ENCODE measurements at regions not wholly inside any gene's neighbourhood (a gene's known extent, or its start where the extent isn't known, plus 50 kb on each side); places are given as distances from the start of the nearest gene placed in this dataset.
A peak's percentile ranks its signal among the peaks of the same experiment; 100 is the strongest.
"Not testable (repeated sequence)": the region's sequence is repeated elsewhere in the genome, so short reads cannot be mapped to it uniquely, and the experiment has no call there.

DNA sequence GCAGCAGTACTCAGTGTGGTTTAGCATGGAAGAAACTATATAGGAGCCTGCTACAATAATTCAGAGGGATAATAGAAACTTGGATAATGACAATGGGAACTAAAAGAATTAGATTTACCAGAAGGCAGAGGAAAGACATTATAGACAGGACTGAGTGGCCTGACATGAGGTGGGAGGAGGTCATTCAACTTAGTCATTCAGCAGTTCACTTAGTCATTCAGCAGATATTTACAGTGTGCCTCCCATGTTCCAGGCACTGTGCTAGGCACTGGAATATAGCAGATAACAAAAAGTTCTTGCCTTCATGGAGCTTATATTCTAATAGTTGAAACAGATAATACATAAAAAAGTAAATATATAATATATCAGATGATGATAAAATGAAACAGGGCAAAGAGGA, 110.9 kb upstream of the IKBKE start:
- H3K4me3 Mint-ChIP-seq; CTCF ChIA-PET; H3K9me3 Mint-ChIP-seq; H3K4me1 Mint-ChIP-seq; POLR2A ChIA-PET; H3K36me3 Mint-ChIP-seq (ENCODE audit: low read depth); H3K27me3 Mint-ChIP-seq; DNase-seq; H3K27ac Mint-ChIP-seq: not testable (repeated sequence)

GRCh38 chr1:206361978-206362543, 108.2 kb upstream of the IKBKE start:
- H3K27me3 Mint-ChIP-seq; H3K9me3 Mint-ChIP-seq; H3K4me3 Mint-ChIP-seq; H3K27ac Mint-ChIP-seq; CTCF ChIA-PET; H3K4me1 Mint-ChIP-seq; POLR2A ChIA-PET; H3K36me3 Mint-ChIP-seq (ENCODE audit: low read depth); DNase-seq: not testable (repeated sequence)

- CTCF ChIA-PET; H3K36me3 Mint-ChIP-seq (ENCODE audit: low read depth); H3K4me1 Mint-ChIP-seq; DNase-seq; H3K27me3 Mint-ChIP-seq; H3K27ac Mint-ChIP-seq; POLR2A ChIA-PET; H3K4me3 Mint-ChIP-seq; H3K9me3 Mint-ChIP-seq: not testable (repeated sequence)
Measured at GRCh38 chr1:206362994-206363393, 107.3 kb upstream of the IKBKE start.

- H3K9me3 Mint-ChIP-seq; H3K27ac Mint-ChIP-seq; H3K36me3 Mint-ChIP-seq (ENCODE audit: low read depth); CTCF ChIA-PET; H3K4me1 Mint-ChIP-seq; H3K27me3 Mint-ChIP-seq; H3K4me3 Mint-ChIP-seq; DNase-seq; POLR2A ChIA-PET: not testable (repeated sequence)
Measured at GRCh38 chr1:206365271-206365670, 105.0 kb upstream of the IKBKE start.

DNA sequence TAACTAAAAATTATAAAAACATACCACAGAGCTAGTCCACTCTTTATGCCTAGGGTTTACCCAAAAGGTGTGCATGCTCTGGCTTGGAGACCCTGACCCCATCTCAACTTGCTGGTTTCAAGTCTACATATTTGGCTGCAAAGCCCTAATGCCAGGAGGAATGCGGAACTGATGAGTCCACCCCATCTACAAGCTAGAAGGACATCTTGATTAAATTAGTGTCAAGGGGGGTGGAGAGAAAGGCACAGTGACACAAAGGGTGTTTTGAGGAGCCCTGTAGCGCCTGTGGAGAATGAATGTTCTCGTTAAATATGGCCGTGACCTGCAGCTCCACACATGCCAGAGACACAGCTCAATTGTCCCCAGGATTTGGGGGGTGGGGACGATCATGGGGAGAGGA, 104.1 kb upstream of the IKBKE start:
- H3K9me3 Mint-ChIP-seq; H3K36me3 Mint-ChIP-seq (ENCODE audit: low read depth); H3K4me3 Mint-ChIP-seq; H3K4me1 Mint-ChIP-seq; H3K27ac Mint-ChIP-seq; CTCF ChIA-PET; DNase-seq; POLR2A ChIA-PET; H3K27me3 Mint-ChIP-seq: not testable (repeated sequence)

DNA sequence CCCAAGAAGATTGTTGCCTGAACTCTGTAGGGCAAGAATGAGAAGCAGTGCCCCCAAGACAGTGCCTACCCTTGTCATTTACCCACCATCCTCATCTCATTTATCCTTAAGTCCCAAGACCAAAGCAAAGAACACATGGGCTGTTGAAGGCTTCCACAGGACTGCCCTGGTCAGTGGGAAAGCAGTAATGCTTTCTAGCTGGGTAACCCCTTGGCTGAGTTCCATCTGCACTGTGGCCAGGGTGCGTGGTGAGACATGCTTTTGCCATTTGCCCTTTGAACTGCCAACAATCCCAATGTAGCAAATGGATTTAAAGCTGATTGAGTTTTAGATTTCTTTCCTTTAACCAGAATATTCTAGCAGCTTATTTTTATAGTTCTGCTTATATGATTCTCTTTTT, 103.5 kb upstream of the IKBKE start:
- CTCF ChIA-PET; H3K36me3 Mint-ChIP-seq (ENCODE audit: low read depth); H3K27me3 Mint-ChIP-seq; H3K9me3 Mint-ChIP-seq; H3K4me3 Mint-ChIP-seq; H3K27ac Mint-ChIP-seq; DNase-seq; H3K4me1 Mint-ChIP-seq; POLR2A ChIA-PET: not testable (repeated sequence)

- CTCF ChIA-PET; H3K27me3 Mint-ChIP-seq; H3K27ac Mint-ChIP-seq; H3K36me3 Mint-ChIP-seq (ENCODE audit: low read depth); POLR2A ChIA-PET; H3K4me1 Mint-ChIP-seq; H3K9me3 Mint-ChIP-seq; DNase-seq; H3K4me3 Mint-ChIP-seq: not testable (repeated sequence)
Measured at GRCh38 chr1:206367955-206368622, 102.2 kb upstream of the IKBKE start.

GRCh38 chr1:206374725-206375124, 95.6 kb upstream of the IKBKE start:
- CTCF ChIA-PET, H3K27ac Mint-ChIP-seq, H3K4me3 Mint-ChIP-seq, DNase-seq, H3K4me1 Mint-ChIP-seq, POLR2A ChIA-PET, H3K27me3 Mint-ChIP-seq, H3K9me3 Mint-ChIP-seq: not testable (repeated sequence)
- peaks cover 15% of the 10 kb centered on the region for H3K36me3 Mint-ChIP-seq (ENCODE audit: low read depth)

GRCh38 chr1:206375552-206375951, 94.7 kb upstream of the IKBKE start:
- DNase-seq, CTCF ChIA-PET, H3K4me3 Mint-ChIP-seq, POLR2A ChIA-PET, H3K4me1 Mint-ChIP-seq, H3K9me3 Mint-ChIP-seq, H3K27me3 Mint-ChIP-seq: not testable (repeated sequence)
- H3K27ac Mint-ChIP-seq = peak overlapping the region; percentile 21
- H3K36me3 Mint-ChIP-seq (ENCODE audit: low read depth) = peaks cover 15% of the 10 kb centered on the region

DNA sequence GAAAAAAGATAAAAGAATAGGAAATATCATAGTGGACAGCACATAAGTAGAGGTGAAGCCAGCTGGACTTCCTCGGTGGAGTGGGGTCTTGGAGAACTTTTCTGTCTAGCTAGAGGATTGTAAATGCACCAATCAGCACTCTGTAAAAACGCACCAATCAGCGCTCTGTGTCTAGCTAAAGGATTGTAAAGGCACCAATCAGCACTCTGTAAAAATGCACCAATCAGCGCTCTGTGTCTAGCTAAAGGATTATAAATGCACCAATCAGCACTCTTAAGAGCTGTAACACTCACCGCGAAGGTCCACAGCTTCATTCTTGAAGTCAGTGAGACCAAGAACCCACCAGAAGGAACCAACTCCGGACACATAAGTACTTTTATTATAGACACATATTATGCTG, 91.8 kb upstream of the IKBKE start:
- H3K27ac Mint-ChIP-seq, DNase-seq, POLR2A ChIA-PET, H3K9me3 Mint-ChIP-seq, CTCF ChIA-PET, H3K4me3 Mint-ChIP-seq, H3K27me3 Mint-ChIP-seq: not testable (repeated sequence)
- H3K36me3 Mint-ChIP-seq (ENCODE audit: low read depth) = peaks cover 15% of the 10 kb centered on the region
- H3K4me1 Mint-ChIP-seq = peaks cover 16% of the 10 kb centered on the region

DNA sequence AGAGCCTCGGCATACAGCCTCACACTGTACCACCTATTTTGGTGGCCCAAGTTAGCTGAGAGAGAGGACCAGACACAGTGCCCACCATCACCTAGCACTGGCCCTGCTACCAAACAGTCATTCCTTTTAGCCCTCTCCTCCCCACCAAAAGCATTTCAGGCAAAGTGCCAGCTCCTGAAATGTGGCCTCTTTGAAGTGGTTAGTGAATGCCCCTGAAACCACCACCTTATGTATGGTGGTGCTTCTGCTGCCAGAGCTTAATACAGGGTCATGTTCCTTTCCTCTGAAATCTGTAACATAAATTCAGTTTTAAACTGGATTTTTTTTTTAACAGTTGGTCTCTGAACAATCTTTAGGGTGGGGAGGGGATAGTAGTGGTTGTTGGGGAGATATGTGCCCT, 91.0 kb upstream of the IKBKE start:
- H3K27me3 Mint-ChIP-seq, H3K4me3 Mint-ChIP-seq, POLR2A ChIA-PET, DNase-seq, H3K9me3 Mint-ChIP-seq, H3K27ac Mint-ChIP-seq, CTCF ChIA-PET: not testable (repeated sequence)
- Mint-ChIP-seq H3K4me1 (peaks cover 16% of the 10 kb centered on the region), H3K36me3 (ENCODE audit: low read depth) (peaks cover 12% of the 10 kb centered on the region)

GRCh38 chr1:206380163-206380790, 90.0 kb upstream of the IKBKE start:
- DNase-seq; POLR2A ChIA-PET; H3K4me3 Mint-ChIP-seq; H3K9me3 Mint-ChIP-seq; H3K27me3 Mint-ChIP-seq; CTCF ChIA-PET; H3K36me3 Mint-ChIP-seq (ENCODE audit: low read depth): not testable (repeated sequence)
- peaks cover 16% of the 10 kb centered on the region for H3K4me1 Mint-ChIP-seq
- H3K27ac Mint-ChIP-seq = peak overlapping the region; percentile 68

DNA sequence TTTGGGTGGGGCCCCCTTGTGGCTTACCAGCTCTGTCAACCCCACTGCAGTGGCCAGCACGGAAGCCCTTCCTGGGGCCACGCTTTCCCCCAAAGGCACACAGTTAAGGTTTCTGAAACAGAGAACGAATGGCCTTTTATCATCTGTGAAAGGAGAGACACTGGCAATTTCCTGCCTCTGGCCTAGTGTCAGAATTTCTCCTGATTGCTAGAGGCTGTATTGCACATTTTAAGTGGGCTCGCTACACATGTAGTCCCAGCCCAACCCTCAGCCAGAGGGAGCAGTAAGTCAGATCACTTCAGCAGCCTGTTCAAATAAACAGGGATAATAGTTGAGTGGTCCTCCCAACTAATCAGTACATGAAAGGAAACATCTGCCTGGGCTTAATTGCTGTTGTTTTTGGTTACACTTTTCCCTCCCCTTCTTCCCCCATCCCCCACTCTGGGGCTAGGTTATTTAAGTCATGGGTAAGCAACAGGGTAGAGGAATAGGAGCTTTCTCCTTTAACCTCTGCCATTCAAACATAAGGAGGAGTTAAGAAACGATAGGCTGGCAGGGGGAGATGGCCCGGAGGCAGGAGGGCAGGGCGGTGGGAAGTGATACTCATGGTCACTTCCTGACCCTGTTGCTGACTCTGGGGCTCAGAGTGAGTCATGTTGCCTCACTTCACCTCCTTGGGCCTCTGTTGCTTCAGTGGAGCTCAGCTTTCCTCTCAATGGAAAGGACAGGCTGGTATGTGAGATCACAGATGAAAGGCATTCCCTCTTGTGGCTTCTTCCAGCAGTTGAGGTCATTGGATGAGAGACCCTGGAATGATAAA, 89.3 kb upstream of the IKBKE start:
- peak overlapping the region; percentile 9 for H3K4me3 Mint-ChIP-seq
- DNase-seq = peak; percentile 25
- H3K27me3 Mint-ChIP-seq; H3K36me3 Mint-ChIP-seq (ENCODE audit: low read depth); H3K9me3 Mint-ChIP-seq; CTCF ChIA-PET; POLR2A ChIA-PET: not testable (repeated sequence)
- peak overlapping the region; percentile 99 for H3K27ac Mint-ChIP-seq
- peaks cover 15% of the 10 kb centered on the region for H3K4me1 Mint-ChIP-seq
